ENCODE measurements at regions not wholly inside any gene's neighbourhood (a gene's known extent, or its start where the extent isn't known, plus 50 kb on each side); places are given as distances from the start of the nearest gene placed in this dataset.
"Not testable (repeated sequence)": the region's sequence is repeated elsewhere in the genome, so short reads cannot be mapped to it uniquely, and the experiment has no call there.

DNA sequence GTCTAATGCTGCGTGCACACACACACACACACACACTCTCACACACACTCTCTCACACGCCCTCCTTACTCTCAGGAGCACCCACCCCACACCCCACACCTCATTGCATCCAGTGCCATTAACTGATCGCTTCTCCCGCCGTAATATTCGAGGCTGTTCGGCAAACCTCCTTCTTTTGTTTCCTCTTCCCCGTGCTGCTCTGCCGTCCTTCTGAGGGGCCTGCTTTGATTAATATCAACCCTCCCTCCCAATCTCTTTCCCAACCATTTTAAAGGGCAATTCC lies 156.2 kb upstream of the TNRC6C start:
- TF ChIP-seq, protein P1, sequence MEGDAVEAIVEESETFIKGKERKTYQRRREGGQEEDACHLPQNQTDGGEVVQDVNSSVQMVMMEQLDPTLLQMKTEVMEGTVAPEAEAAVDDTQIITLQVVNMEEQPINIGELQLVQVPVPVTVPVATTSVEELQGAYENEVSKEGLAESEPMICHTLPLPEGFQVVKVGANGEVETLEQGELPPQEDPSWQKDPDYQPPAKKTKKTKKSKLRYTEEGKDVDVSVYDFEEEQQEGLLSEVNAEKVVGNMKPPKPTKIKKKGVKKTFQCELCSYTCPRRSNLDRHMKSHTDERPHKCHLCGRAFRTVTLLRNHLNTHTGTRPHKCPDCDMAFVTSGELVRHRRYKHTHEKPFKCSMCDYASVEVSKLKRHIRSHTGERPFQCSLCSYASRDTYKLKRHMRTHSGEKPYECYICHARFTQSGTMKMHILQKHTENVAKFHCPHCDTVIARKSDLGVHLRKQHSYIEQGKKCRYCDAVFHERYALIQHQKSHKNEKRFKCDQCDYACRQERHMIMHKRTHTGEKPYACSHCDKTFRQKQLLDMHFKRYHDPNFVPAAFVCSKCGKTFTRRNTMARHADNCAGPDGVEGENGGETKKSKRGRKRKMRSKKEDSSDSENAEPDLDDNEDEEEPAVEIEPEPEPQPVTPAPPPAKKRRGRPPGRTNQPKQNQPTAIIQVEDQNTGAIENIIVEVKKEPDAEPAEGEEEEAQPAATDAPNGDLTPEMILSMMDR (conservative IDR thresholded peaks at IDR 0.05; ENCODE audit: low read depth, low read length) = no peak
- H3K4me3 ChIP-seq (ENCODE audit: low read length) = no peak overlapping the region
- no peak for DNase-seq (ENCODE audit: low read depth)

DNA sequence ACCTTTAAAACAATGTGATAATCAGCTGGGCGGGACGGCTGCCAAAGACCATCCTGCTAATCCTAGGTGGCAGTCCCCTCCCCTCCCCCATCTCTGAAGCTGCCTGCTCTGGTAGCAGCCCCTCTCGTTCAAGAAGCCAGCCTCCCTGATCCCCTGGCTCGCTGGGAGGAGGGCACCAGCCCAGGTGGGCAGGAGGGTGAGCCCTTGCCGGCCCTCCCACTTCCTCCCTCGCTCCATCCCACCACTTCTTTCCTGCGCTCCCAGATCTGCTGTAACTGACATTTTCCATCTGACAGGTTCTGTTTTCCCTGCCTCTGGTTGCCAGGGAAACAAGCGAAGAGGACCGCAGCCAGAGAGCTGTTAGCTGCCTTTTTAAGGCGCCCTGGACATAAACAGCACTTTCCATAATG lies 155.7 kb upstream of the TNRC6C start:
- no peak overlapping the region for H3K4me3 ChIP-seq (ENCODE audit: low read length)
- DNase-seq (ENCODE audit: low read depth) = no peak
- TF ChIP-seq, protein P1 (conservative IDR thresholded peaks at IDR 0.05; ENCODE audit: low read depth, low read length) = no peak

DNA sequence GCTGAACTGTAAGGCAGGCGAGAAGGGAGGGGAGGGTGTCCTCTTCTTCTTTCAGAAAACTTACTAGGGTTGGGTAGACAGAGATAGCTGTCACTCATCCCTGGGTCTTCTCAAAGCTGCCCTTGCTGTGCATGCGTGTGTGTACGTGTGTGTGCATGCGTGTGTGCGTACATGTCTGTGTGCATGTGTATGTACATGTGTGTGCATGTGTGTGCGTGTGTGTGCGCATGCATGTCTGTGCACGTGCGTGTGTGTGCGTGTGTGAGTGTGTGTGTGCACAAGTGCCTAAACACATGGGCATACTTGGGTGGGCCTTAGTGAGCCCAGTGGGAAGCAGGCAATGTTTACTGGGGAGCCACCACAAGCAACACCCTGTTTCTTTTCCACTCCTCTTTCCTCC lies 154.8 kb upstream of the TNRC6C start:
- TF ChIP-seq, protein P1 (conservative IDR thresholded peaks at IDR 0.05; ENCODE audit: low read depth, low read length) = no peak
- no peak overlapping the region for H3K4me3 ChIP-seq (ENCODE audit: low read length)
- DNase-seq (ENCODE audit: low read depth) = no peak

DNA sequence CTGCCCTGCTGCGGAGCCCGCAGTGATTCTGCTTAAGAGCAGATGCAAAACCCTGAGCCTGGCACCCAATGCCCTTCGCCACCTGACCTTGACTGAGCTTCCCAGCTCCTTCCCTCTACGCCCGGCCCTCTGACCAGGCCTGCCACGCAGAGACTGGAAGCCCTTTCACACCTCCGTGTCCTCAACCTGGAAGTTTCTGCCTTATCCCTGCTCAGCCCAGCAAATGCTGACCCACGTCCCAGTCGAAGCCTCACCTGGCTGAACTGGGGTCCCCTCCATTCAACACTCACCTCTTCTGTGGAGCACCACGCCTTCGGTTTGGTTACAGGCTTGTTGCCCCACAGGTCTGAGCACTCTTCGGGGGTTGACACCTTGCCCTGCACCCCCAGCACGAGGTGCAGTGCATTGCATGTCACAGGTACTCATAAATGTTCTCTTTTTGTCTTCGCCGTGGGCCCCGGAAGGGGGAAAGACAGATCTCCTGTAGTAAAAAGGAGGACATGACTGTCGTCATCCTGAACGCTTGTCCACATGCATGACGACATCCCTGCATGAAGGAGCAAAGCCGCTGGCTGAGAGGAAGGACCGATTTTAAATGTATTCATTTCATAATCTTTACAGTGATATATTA lies 153.6 kb upstream of the TNRC6C start:
- DNase-seq (ENCODE audit: low read depth) = no peak
- TF ChIP-seq, protein P1 (conservative IDR thresholded peaks at IDR 0.05; ENCODE audit: low read depth, low read length) = no peak
- H3K4me3 ChIP-seq (ENCODE audit: low read length) = no peak overlapping the region

DNA sequence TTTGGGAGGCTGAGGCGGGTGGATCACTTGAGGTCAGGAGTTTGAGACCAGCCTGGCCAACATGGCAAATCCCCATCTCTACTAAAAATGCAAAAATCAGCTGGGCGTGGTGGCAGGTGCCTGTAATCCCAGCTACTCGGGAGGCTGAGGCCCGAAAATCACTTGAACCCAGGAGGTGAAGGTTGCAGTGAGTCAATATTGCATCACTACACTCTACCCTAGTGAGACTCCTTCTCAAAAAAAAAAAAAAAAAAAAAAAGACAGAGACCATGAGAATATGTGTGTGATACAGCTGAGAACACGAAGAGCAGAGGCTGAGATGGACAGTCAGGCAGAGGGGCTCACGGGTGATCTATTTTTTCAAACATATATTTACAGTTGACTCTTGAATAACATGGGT lies 152.5 kb upstream of the TNRC6C start:
- not testable (repeated sequence) for H3K4me3 ChIP-seq (ENCODE audit: low read length); DNase-seq (ENCODE audit: low read depth)

GRCh38 chr17:77807051-77807745 lies 151.3 kb upstream of the TNRC6C start:
- H3K4me3 ChIP-seq (ENCODE audit: low read length) = no peak overlapping the region
- DNase-seq (ENCODE audit: low read depth) = no peak
- TF ChIP-seq, protein P1 (conservative IDR thresholded peaks at IDR 0.05; ENCODE audit: low read depth, low read length) = no peak

DNA sequence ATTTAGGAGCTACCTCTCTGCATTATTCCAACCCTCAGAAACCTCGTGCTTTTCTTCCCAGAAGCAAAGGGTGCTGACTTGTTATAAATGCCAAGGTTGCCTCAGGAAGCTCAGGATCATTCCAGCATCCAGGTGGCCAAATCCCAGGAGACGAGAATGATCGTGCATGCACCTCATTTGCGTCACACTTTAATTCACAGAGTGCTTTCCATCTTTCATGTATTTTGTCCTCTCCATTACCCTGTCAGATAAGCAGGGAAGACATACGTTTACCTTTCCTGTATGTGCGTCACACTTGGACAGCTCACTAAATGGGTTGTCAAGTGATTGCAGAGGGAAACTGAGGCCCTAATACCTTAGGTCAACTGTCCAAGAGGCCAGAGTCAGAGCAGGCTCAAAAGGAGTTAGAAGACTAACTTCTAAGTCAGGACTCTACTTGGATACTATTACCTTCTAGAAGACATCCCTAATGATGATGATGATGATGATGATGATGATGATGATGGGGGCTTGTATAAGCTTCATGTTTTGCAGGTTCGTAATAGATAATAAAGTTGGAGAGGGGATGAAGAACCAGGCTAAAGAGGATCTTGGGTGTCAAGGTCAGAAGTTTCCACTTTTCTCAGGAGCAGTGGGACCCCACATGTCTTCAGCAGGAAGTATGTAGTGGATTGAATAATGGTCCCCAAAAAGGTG lies 150.6 kb upstream of the TNRC6C start:
- no peak overlapping the region for H3K4me3 ChIP-seq (ENCODE audit: low read length)
- TF ChIP-seq, protein P1 (conservative IDR thresholded peaks at IDR 0.05; ENCODE audit: low read depth, low read length) = no peak
- DNase-seq (ENCODE audit: low read depth) = no peak
